Endothelial cell of umbilical vein (primary cell): ENCODE measurements at regions not wholly inside any gene's neighbourhood (a gene's known extent, or its start where the extent isn't known, plus 50 kb on each side); places are given as distances from the start of the nearest gene placed in this dataset.

Experiments used
- BruUV-seq: library from RNA; stranded (reverse); fragments of 400-500 nt; replicated peaks from 2 replicates; lab custom pipeline; 2021; lab: Mats Ljungman, UMichigan
- CTCF ChIA-PET: fragments of 300-600, 350-600 bp; sonication (Branson Sonifier 250); formaldehyde crosslinking; loops from one replicate; lab custom pipeline; 2021; ENCODE audit warnings: antibody characterized with exemption, inconsistent platforms; lab: Charles Lee
- POLR2A ChIA-PET: fragments of 300-600, 350-600 bp; sonication (Branson Sonifier 250); formaldehyde crosslinking; loops from one replicate; lab custom pipeline; 2021; ENCODE audit warnings: antibody characterized with exemption, inconsistent platforms; lab: Charles Lee
- DNase-seq: peaks from one replicate; pipeline ENCODE4 v3.0.0-alpha.2; 2011; ENCODE audit warnings: low read depth, low spot score
- FAIRE-seq: peaks from 2 replicates; lab custom pipeline; 2011; peaks lifted over from hg19 to GRCh38; lab: Jason Lieb, UNC
- H2AFZ ChIP-seq: 2 replicates; pipeline ENCODE4 v1.6.0; 2012; ENCODE audit warnings: low read depth, low read length, control low read depth, inconsistent platforms
- H3K27ac ChIP-seq: 2 replicates; pipeline ENCODE4 v1.5.1; 2011; ENCODE audit warnings: low read depth, mild to moderate bottlenecking, control low read depth, low read length, moderate library complexity; ENCODE audit not compliant: insufficient read depth
- H3K27me3 ChIP-seq, 2 experiments: 2 replicates each; pipeline versions ENCODE4 v1.6.0 to v1.6.1; 2011; ENCODE audit warnings: low read length in 2 of 2, mixed read lengths in 1 of 2; ENCODE audit not compliant: control insufficient read depth in 2 of 2, insufficient read depth in 2 of 2
- H3K36me3 ChIP-seq, 2 experiments: 2 replicates in 1 of 2; 3 replicates in 1 of 2; pipeline ENCODE4 v1.5.1; 2011; ENCODE audit warnings: low read length in 2 of 2, mild to moderate bottlenecking in 1 of 2, moderate library complexity in 1 of 2; ENCODE audit not compliant: control insufficient read depth in 2 of 2, insufficient read depth in 2 of 2; ENCODE audit errors: extremely low read depth in 1 of 2
- H3K4me1 ChIP-seq: 3 replicates; pipeline ENCODE4 v1.5.1; 2011; ENCODE audit warnings: mild to moderate bottlenecking, low read length; ENCODE audit not compliant: control insufficient read depth, insufficient read depth; ENCODE audit errors: extremely low read depth
- H3K4me2 ChIP-seq: 2 replicates; pipeline ENCODE4 v1.6.1; 2011; ENCODE audit warnings: low read length, control low read depth, mixed read lengths; ENCODE audit not compliant: insufficient read depth
- H3K4me3 ChIP-seq, 3 experiments: fragments of 200-600 bp in 1 of 3; sonication (generic), shearing (Covaris generic) in 1 of 3; replicated peaks in 1 of 3; 2 replicates each; pipeline ENCODE4 v1.5.1; 2011 to 2016; ENCODE audit warnings: control low read depth in 3 of 3, low read length in 3 of 3, mild to moderate bottlenecking in 2 of 3, inconsistent platforms in 1 of 3, low read depth in 1 of 3, moderate library complexity in 1 of 3; ENCODE audit not compliant: insufficient read depth in 1 of 3
- H3K79me2 ChIP-seq: 2 replicates; pipeline ENCODE4 v1.6.0; 2012; ENCODE audit warnings: low read length, inconsistent platforms; ENCODE audit not compliant: control insufficient read depth, insufficient read depth
- H3K9ac ChIP-seq: replicated peaks from 2 replicates; pipeline ENCODE3; 2011; ENCODE audit warnings: low read length, control low read depth; ENCODE audit not compliant: insufficient read depth; ENCODE audit errors: extremely low read depth
- H3K9me1 ChIP-seq: replicated peaks from 3 replicates; pipeline ENCODE4 v1.6.0; 2011; ENCODE audit warnings: mild to moderate bottlenecking, low read length; ENCODE audit not compliant: control insufficient read depth, insufficient read depth; ENCODE audit errors: extremely low read depth
- H3K9me3 ChIP-seq: replicated peaks from 2 replicates; pipeline ENCODE4 v1.5.1; 2012; ENCODE audit warnings: low read length, inconsistent platforms; ENCODE audit not compliant: control insufficient read depth, insufficient read depth
- H4K20me1 ChIP-seq: replicated peaks from 2 replicates; pipeline ENCODE3; 2011; ENCODE audit warnings: mild to moderate bottlenecking, low read length; ENCODE audit not compliant: control insufficient read depth, insufficient read depth; ENCODE audit errors: extremely low read depth
- EZH2 ChIP-seq: IDR thresholded peaks from 2 replicates; pipeline ENCODE4 v1.6.1; 2012; ENCODE audit warnings: borderline replicate concordance, low read depth, mild to moderate bottlenecking, moderate library complexity, low read length, inconsistent platforms; ENCODE audit not compliant: severe bottlenecking
- FOS ChIP-seq: IDR thresholded peaks from 2 replicates; pipeline ENCODE4 v1.6.1; 2011; ENCODE audit warnings: mild to moderate bottlenecking, low read length, moderate library complexity, borderline replicate concordance; ENCODE audit not compliant: insufficient read depth
- JUN ChIP-seq: IDR thresholded peaks from 2 replicates; pipeline ENCODE4 v1.6.1; 2011; ENCODE audit warnings: borderline replicate concordance, low read depth; ENCODE audit not compliant: insufficient read length, insufficient read depth
- MYC ChIP-seq: IDR thresholded peaks from one replicate; pipeline ENCODE4 v1.6.1; 2011; ENCODE audit warnings: mild to moderate bottlenecking, low read depth, low read length
- POLR2A ChIP-seq: IDR thresholded peaks from 2 replicates; pipeline ENCODE4 v1.6.1; 2012; ENCODE audit warnings: low read depth, mild to moderate bottlenecking, control low read depth, low read length
- POLR2AphosphoS5 ChIP-seq: IDR thresholded peaks from 2 replicates; pipeline ENCODE4 v1.6.1; 2012; ENCODE audit warnings: low read depth, mild to moderate bottlenecking, control low read depth, low read length, moderate library complexity; ENCODE audit not compliant: insufficient read depth
- dilution Hi-C: fragments of 300-500 bp; cut with MboI; formaldehyde crosslinking; loops from one replicate; pipeline ENCODE4 v1.15.0; 2019; ENCODE audit warnings: low sequenced_read_pairs; ENCODE audit not compliant: extremely low pct_ligation_motif_present
- intact Hi-C: fragments of 100-400 bp; cut with micrococcal nuclease; formaldehyde crosslinking; loops from one replicate; pipeline ENCODE4 v1.10.0; 2022
- TF ChIP-seq, protein P1 (sequence below): IDR thresholded peaks from 2 replicates; pipeline ENCODE4 v1.6.1; 2011; ENCODE audit not compliant: insufficient read depth, insufficient read length
- TF ChIP-seq, protein P2 (sequence below), 2 donors: IDR thresholded peaks; 1 replicate in 1 of 2; 2 replicates in 1 of 2; pipeline ENCODE4 v1.5.1; 2011; ENCODE audit warnings: low read length in 2 of 2, mild to moderate bottlenecking in 2 of 2, moderate library complexity in 2 of 2, control low read depth in 1 of 2, inconsistent platforms in 1 of 2, low read depth in 1 of 2; ENCODE audit not compliant: insufficient read depth in 1 of 2; ENCODE audit errors: extremely low read depth in 1 of 2

DNA sequence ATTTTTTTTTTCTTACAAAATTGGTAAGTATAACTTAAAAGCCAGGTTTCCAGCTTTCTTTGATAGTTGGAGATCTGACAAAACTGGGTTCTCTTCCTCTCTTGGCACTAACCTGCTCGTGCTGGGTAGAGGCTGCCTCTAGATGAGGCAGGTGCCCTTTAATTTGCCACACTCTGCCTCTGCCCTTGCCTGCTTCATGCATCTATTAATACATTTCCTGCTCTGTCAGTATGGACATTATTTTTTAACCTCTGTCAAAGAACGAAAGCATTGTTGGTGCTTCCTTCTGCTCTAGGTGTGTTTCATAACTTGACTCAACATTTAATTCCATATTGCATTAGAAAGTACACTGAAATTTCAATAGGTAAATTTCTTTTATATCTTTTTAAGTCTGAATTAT is 490.7 kb upstream of the ZEB2 start:
- no peaks in the 10 kb centered on the region for H3K36me3 ChIP-seq
- no peaks in the 10 kb centered on the region for H3K27me3 ChIP-seq
- H3K27ac ChIP-seq, result no peak overlapping the region
- no peak overlapping the region for H2AFZ ChIP-seq
- no peaks in the 10 kb centered on the region for H4K20me1 ChIP-seq
- H3K79me2 ChIP-seq, result no peaks in the 10 kb centered on the region
- TF ChIP-seq FOS (no peak), MYC (no peak), EZH2 (no peak), POLR2A (no peak), JUN (no peak), POLR2AphosphoS5 (no peak)
- TF ChIP-seq, protein P1, sequence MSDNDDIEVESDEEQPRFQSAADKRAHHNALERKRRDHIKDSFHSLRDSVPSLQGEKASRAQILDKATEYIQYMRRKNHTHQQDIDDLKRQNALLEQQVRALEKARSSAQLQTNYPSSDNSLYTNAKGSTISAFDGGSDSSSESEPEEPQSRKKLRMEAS, result no peak
- TF ChIP-seq, protein P2, sequence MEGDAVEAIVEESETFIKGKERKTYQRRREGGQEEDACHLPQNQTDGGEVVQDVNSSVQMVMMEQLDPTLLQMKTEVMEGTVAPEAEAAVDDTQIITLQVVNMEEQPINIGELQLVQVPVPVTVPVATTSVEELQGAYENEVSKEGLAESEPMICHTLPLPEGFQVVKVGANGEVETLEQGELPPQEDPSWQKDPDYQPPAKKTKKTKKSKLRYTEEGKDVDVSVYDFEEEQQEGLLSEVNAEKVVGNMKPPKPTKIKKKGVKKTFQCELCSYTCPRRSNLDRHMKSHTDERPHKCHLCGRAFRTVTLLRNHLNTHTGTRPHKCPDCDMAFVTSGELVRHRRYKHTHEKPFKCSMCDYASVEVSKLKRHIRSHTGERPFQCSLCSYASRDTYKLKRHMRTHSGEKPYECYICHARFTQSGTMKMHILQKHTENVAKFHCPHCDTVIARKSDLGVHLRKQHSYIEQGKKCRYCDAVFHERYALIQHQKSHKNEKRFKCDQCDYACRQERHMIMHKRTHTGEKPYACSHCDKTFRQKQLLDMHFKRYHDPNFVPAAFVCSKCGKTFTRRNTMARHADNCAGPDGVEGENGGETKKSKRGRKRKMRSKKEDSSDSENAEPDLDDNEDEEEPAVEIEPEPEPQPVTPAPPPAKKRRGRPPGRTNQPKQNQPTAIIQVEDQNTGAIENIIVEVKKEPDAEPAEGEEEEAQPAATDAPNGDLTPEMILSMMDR (IDR thresholded peaks at IDR 0.05; ENCODE audit: extremely low read depth in 1 of 2, insufficient read depth in 1 of 2, low read depth in 1 of 2, low read length in 2 of 2), result no peak
- H3K4me1 ChIP-seq, result peaks cover 52% of the 10 kb centered on the region
- H3K9ac ChIP-seq, result no peak overlapping the region
- no peak overlapping the region for H3K4me3 ChIP-seq
- CTCF ChIA-PET, result no interaction called here
- H3K4me2 ChIP-seq, result no peak overlapping the region
- POLR2A ChIA-PET, result no interaction called here
- intact Hi-C loops, result loop anchor here (5.0 kb wide), 3 partner anchors 102 to 678 kb away; a partner anchor contains a TSS
- FAIRE-seq (no peak), DNase-seq (no peak)
- no TSS peak for BruUV-seq
- no peaks in the 10 kb centered on the region for H3K9me3 ChIP-seq
- dilution Hi-C loops, result no loop called here
- H3K9me1 ChIP-seq, result no peaks in the 10 kb centered on the region
